ENCODE measurements at regions not wholly inside any gene's neighbourhood (a gene's known extent, or its start where the extent isn't known, plus 50 kb on each side); places are given as distances from the start of the nearest gene placed in this dataset.

DNA sequence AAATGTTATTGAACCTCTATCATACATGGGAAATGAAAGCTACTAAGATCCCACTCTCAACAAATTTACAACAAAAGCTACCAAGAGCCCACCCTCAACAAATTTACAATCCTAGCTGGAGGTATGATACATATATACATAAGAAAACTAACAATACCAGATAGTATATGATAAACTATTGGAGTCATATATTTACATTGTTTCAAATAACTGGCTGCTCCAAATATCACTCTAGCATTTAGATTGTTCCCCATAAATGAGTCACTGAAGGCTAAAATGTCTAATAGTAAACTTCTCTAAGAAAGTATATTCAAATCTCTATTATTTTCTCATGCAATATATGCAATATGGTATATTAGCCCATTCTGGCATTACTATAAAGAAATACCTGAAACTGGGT lies 151.1 kb downstream of the TMEM161B start:
- intact Hi-C loops (cut with DNase I, micrococcal nuclease) = no loop called here
- TF ChIP-seq, protein P1, sequence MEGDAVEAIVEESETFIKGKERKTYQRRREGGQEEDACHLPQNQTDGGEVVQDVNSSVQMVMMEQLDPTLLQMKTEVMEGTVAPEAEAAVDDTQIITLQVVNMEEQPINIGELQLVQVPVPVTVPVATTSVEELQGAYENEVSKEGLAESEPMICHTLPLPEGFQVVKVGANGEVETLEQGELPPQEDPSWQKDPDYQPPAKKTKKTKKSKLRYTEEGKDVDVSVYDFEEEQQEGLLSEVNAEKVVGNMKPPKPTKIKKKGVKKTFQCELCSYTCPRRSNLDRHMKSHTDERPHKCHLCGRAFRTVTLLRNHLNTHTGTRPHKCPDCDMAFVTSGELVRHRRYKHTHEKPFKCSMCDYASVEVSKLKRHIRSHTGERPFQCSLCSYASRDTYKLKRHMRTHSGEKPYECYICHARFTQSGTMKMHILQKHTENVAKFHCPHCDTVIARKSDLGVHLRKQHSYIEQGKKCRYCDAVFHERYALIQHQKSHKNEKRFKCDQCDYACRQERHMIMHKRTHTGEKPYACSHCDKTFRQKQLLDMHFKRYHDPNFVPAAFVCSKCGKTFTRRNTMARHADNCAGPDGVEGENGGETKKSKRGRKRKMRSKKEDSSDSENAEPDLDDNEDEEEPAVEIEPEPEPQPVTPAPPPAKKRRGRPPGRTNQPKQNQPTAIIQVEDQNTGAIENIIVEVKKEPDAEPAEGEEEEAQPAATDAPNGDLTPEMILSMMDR (IDR thresholded peaks at IDR 0.05) = no peak
- no peak for DNase-seq
- no peaks in the 10 kb centered on the region for H3K36me3 ChIP-seq (ENCODE audit: low read depth)
- H3K4me3 ChIP-seq = no peak overlapping the region
- H3K4me1 ChIP-seq (ENCODE audit: low read depth) = no peaks in the 10 kb centered on the region
- H3K9me3 ChIP-seq = no peaks in the 10 kb centered on the region
- ATAC-seq = no peak

- DNase-seq (no peak), ATAC-seq (no peak)
- Histone ChIP-seq H3K9me3 (no peaks in the 10 kb centered on the region), H3K4me1 (ENCODE audit: low read depth) (no peaks in the 10 kb centered on the region), H3K4me3 (no peak overlapping the region), H3K36me3 (ENCODE audit: low read depth) (no peaks in the 10 kb centered on the region)
- intact Hi-C loops (cut with DNase I, micrococcal nuclease) = no loop called here
- TF ChIP-seq, protein P1 (IDR thresholded peaks at IDR 0.05) = no peak
Observed at GRCh38 chr5:88116396-88116795, 152.2 kb downstream of the TMEM161B start.

DNA sequence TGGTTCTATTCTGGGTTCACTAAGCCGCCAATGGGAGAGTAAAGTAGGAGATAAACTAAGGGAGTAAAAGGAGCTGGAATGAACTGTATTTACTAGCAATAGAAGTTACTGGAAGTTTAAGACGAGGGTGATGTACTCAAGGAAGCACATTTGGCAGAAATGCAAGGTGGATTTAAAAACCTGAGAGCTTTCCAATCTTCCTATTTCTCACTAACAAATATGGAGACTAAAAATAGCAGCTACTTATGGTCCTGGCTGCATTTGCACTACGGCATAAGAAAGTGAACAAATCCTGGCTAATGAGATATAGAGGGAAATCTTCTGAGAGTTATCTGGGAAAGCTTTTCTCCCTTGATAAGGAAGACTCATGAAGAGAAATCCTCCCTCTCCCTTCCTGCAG lies 153.4 kb downstream of the TMEM161B start:
- intact Hi-C loops (cut with DNase I, micrococcal nuclease) = no loop called here
- no peaks in the 10 kb centered on the region for H3K9me3 ChIP-seq
- H3K36me3 ChIP-seq (ENCODE audit: low read depth) = no peaks in the 10 kb centered on the region
- TF ChIP-seq, protein P1 (IDR thresholded peaks at IDR 0.05) = no peak
- DNase-seq = no peak
- H3K4me1 ChIP-seq (ENCODE audit: low read depth) = no peaks in the 10 kb centered on the region
- ATAC-seq = no peak
- H3K4me3 ChIP-seq = no peak overlapping the region

DNA sequence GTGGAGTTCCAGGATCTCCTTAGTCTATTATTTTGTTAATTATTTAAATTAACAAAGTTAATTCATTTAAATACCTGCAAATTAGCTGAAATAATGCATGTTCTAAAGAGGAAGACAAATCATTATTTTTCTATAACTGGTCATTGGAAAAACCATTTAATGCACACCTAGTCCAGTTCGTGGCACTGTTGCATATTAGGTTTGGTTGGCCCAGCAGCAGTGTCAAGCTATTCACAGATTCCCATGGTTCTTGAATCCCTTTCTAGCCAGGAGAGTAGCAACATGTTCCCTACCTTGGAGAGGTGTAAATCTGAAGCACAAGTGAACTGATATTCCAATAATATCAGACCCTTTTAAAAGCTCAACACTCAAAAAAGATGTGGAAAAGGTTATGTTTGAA lies 155.2 kb downstream of the TMEM161B start:
- Histone ChIP-seq H3K4me3 (no peak overlapping the region), H3K4me1 (ENCODE audit: low read depth) (no peaks in the 10 kb centered on the region), H3K9me3 (no peaks in the 10 kb centered on the region), H3K36me3 (ENCODE audit: low read depth) (no peaks in the 10 kb centered on the region)
- TF ChIP-seq, protein P1 (IDR thresholded peaks at IDR 0.05) = no peak
- intact Hi-C loops (cut with DNase I, micrococcal nuclease) = no loop called here
- ATAC-seq (no peak), DNase-seq (no peak)

- DNase-seq (no peak), ATAC-seq (no peak)
- Histone ChIP-seq H3K4me3 (no peak overlapping the region), H3K9me3 (no peaks in the 10 kb centered on the region), H3K4me1 (ENCODE audit: low read depth) (no peaks in the 10 kb centered on the region), H3K36me3 (ENCODE audit: low read depth) (no peaks in the 10 kb centered on the region)
- TF ChIP-seq, protein P1 (IDR thresholded peaks at IDR 0.05) = no peak
- intact Hi-C loops (cut with DNase I, micrococcal nuclease) = no loop called here
Observed at GRCh38 chr5:88109818-88110217, 158.8 kb downstream of the TMEM161B start.

All from mucosa of descending colon (tissue), 3 donors.